Epithelial cell of esophagus (primary cell): ENCODE measurements at regions not wholly inside any gene's neighbourhood (a gene's known extent, or its start where the extent isn't known, plus 50 kb on each side); places are given as distances from the start of the nearest gene placed in this dataset.

ENCODE experiments used
- DNase-seq: peaks from one replicate; pipeline ENCODE4 v3.0.0; 2010; ENCODE audit warnings: low read depth
- H3K4me3 ChIP-seq: 2 replicates; pipeline ENCODE4 v1.5.1; 2011; ENCODE audit warnings: mild to moderate bottlenecking, low read length, control low read depth
- TF ChIP-seq, protein P1 (sequence below): IDR thresholded peaks from 2 replicates; pipeline ENCODE4 v1.5.1; 2011; ENCODE audit warnings: low read depth, mild to moderate bottlenecking, low read length, control low read depth, inconsistent platforms; ENCODE audit not compliant: insufficient read depth; ENCODE audit errors: missing control alignments

DNA sequence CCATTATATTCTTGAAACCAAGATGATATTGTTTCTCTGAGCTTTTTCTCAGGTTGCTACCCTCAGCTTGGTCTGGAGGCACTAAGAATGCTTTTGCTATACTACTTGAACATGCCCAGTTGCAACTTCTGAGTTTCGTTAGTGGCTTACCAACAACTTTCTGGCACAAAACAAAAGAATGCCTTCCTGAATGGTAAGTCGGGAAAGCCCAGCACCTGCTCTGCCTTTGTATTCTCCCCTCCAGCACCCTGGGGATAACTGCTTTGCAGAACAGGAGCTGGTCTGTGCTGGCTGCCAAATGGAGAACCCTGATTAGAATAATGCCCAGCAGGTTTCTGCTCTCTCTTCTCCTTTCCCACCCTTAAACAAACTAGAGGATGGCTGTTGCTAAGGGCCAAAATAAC, 149.3 kb downstream of the TGFB2 start:
- TF ChIP-seq, protein P1, sequence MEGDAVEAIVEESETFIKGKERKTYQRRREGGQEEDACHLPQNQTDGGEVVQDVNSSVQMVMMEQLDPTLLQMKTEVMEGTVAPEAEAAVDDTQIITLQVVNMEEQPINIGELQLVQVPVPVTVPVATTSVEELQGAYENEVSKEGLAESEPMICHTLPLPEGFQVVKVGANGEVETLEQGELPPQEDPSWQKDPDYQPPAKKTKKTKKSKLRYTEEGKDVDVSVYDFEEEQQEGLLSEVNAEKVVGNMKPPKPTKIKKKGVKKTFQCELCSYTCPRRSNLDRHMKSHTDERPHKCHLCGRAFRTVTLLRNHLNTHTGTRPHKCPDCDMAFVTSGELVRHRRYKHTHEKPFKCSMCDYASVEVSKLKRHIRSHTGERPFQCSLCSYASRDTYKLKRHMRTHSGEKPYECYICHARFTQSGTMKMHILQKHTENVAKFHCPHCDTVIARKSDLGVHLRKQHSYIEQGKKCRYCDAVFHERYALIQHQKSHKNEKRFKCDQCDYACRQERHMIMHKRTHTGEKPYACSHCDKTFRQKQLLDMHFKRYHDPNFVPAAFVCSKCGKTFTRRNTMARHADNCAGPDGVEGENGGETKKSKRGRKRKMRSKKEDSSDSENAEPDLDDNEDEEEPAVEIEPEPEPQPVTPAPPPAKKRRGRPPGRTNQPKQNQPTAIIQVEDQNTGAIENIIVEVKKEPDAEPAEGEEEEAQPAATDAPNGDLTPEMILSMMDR = no peak
- DNase-seq = no peak
- no peak overlapping the region for H3K4me3 ChIP-seq

DNA sequence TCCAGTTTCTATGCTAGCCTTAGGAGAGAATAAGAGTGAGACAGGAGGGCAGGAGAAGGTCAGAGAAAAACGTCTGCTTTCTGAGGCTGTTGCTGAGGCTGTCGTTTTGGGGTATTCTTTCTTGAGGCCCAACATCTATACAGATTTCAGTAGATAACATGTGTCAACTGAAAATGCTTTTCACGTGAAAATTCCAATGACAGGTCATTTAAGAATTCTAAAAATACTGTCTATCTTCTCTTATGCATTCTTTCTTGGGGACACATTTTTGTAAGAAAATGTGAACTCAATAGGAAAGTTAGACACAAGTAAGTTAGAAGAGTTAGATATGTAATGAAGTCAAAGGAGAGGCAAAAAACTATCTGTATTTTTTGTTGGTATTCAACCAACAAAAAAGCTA, 150.8 kb downstream of the TGFB2 start:
- TF ChIP-seq, protein P1 = no peak
- H3K4me3 ChIP-seq = no peak overlapping the region
- DNase-seq = no peak

DNA sequence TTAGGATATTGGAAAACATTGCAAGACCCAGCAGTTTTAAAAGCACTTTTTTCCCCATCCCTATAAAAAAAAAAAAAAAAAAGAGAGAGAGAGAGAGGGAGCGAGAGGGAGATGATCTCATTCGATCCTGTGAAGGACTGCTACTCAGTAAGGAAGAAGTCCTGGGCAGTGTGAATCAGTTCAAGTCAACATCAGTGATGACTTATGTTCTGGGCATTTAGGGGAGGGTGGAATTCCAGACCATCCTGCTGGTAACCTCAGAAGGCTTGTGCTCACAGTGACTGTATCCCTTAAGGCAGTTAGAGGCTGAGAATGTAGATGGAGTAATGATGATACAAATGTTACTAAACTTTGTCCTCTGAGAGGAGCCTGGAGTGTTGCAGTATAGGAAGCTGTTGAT, 151.4 kb downstream of the TGFB2 start:
- TF ChIP-seq, protein P1 = no peak
- H3K4me3 ChIP-seq = no peak overlapping the region
- DNase-seq = peak; percentile 100

DNA sequence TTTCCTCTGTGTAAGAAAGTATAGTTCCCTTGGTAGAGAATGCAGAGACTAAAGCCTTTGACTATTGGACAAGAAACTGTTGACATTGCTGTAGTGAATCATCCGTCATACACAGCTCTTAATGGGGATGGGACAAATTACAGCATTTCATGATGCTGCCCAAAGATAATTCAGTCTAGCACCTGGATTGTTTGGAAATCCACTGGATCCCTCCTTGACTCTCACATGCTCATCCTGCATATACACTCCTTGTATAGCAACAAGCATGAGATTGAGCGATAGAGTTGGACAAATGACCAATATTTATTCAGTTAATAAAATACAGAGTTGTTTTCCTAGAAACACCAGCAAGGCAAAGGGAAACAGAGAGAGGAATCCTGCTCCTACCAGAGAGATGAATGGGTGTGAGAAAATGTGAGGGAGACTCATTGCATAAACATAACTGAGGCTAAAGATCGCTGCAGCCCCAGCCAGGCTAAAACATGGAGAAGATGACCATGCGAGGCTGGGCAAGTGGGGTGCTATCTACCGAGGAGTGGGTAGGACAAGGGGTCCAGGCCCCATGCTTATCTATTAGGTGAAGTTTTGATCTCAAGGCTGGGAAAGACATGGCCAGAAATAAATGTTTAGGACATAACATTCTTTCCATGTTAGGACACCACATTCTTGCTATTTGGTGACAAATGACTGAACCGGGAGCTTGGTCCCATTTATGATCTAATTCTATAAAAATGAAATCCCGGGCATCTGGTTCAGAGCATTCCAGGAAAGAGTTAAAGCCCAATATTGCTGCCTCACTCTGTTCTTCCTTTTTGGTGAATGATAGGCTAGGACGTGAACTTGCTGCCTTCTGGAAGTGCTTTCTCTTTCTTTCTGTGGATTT, 153.2 kb downstream of the TGFB2 start:
- TF ChIP-seq, protein P1 = no peak
- DNase-seq = peak; percentile 73

DNA sequence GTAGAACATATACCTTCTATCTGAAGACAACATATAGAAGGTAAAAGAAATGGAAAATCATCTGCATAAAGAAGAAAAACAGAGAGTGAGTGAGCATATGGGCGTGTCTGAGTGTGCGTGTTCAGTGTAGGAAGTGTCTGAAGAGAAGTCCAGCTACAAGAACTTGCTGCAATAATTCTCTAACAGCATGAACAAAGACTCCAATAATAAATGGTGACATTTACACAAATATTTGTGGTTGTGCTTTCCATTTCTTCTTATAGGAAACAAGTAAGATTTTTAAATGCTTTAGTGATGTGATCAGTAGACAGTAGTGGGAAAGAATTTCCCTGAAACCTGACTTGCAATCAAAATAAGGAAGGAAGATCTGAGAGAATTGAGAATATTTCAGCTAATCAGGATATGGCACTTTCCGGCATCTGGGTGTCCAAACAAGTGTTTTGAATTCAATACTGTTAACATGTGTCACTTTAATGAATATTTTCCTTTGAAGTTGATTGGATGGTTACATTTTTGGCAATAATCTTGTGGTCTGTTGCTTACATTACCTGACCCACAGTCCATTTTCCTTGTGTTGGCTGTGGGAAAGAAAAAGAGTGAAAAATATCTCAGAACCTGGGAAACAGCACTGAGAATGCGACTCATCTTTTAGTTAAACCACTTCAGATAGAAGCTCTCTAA, 154.0 kb downstream of the TGFB2 start:
- peak; percentile 61 for DNase-seq
- no peak overlapping the region for H3K4me3 ChIP-seq
- TF ChIP-seq, protein P1 = no peak

More for the DNA sequence above, 153.2 kb downstream of the TGFB2 start:
- H3K4me3 ChIP-seq = no peak overlapping the region

DNA sequence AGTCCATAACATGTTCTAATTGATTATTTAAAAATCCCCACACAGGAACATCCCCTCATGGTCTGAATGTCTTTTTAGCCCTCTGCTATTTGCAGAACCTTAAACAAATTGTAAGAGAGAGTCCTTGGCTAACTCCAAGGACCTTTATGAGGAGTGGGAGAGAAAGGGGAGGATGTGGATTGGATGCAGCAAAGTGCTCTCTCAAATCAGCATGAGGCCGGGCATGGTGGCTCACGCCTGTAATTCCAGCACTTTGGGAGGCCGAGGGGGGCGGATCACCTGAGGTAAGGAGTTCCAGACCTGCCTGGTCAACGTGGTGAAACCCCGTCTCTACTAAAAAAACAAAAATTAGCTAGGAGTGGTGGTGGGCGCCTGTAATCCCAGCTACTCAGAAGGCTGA, 154.8 kb downstream of the TGFB2 start:
- TF ChIP-seq, protein P1 = no peak
- H3K4me3 ChIP-seq = no peak overlapping the region
- no peak for DNase-seq

DNA sequence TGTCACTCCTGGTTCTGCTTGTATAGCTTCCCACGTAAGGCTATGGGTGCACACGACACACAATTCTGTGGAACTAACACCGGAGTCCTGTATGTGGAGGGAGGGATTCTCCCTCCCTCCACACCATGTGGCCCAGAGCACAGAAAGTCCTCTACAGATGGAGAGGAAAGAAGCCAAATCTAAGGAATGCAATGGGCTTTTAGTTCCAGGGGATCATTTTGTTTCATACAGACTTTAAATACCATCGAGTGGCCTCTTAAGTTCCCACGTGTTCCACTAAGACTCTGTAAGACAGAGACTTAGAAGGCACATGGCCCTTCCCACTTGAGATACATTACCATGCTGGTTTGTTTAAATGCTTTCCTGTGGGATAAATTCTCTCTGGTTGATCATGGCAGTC, 156.0 kb downstream of the TGFB2 start:
- no peak for DNase-seq
- no peak overlapping the region for H3K4me3 ChIP-seq
- TF ChIP-seq, protein P1 = no peak
